B cell (primary cell): ENCODE measurements at regions not wholly inside any gene's neighbourhood (a gene's known extent, or its start where the extent isn't known, plus 50 kb on each side); places are given as distances from the start of the nearest gene placed in this dataset.

ENCODE experiments used
- ATAC-seq: fragments of 200-7000 bp; cut with Tn5 transposase; one replicate; pipeline ENCODE4 v1.10.0; 2021; ENCODE audit warnings: low read depth, mild to moderate bottlenecking, moderate number of reproducible peaks, moderate library complexity
- CTCF ChIA-PET: fragments of 350-600 bp; sonication (Branson Sonifier 250); formaldehyde crosslinking; loops from one replicate; lab custom pipeline; 2021; ENCODE audit warnings: antibody characterized with exemption, inconsistent platforms; lab: Charles Lee
- POLR2A ChIA-PET: fragments of 350-600 bp; sonication (Branson Sonifier 250); formaldehyde crosslinking; loops from one replicate; lab custom pipeline; 2021; ENCODE audit warnings: antibody characterized with exemption; lab: Charles Lee
- DNase-seq: peaks from one replicate; pipeline ENCODE4 v3.0.0; 2013
- H2AFZ ChIP-seq: 2 replicates; pipeline ENCODE4 v1.6.1; 2012; ENCODE audit warnings: mild to moderate bottlenecking, low read depth, low read length; ENCODE audit not compliant: insufficient read depth, poor library complexity, severe bottlenecking
- H3K27ac ChIP-seq, 2 donors: 1 replicate in 1 of 2; 2 replicates in 1 of 2; pipeline ENCODE4 v1.5.1; 2012 to 2013; ENCODE audit warnings: low read length in 2 of 2, mild to moderate bottlenecking in 2 of 2, moderate library complexity in 1 of 2
- H3K27me3 ChIP-seq, 4 experiments: fragments of 200-600 bp in 1 of 4; sonication (generic) in 1 of 4; replicated peaks in 1 of 4; 1 replicate in 2 of 4; 2 replicates in 2 of 4; pipeline versions ENCODE4 v1.6.1 to v1.7.0; 2013 to 2016; ENCODE audit warnings: low read length in 3 of 4, mild to moderate bottlenecking in 2 of 4, mixed read lengths in 1 of 4, moderate library complexity in 1 of 4; ENCODE audit not compliant: insufficient read depth in 4 of 4, control insufficient read depth in 3 of 4; ENCODE audit errors: control extremely low read depth in 1 of 4
- H3K36me3 ChIP-seq, 2 experiments: replicated peaks in 1 of 2; 1 replicate in 1 of 2; 2 replicates in 1 of 2; pipeline versions ENCODE4 v1.6.1 to v1.7.1; 2013; ENCODE audit warnings: low read length in 1 of 2; ENCODE audit not compliant: insufficient read depth in 2 of 2, control insufficient read depth in 1 of 2; ENCODE audit errors: control extremely low read depth in 1 of 2, extremely low read depth in 1 of 2
- H3K4me1 ChIP-seq, 2 donors: fragments of 200-600 bp in 1 of 2; sonication (generic) in 1 of 2; 1 replicate in 1 of 2; 2 replicates in 1 of 2; pipeline versions ENCODE4 v1.5.1 to v1.6.1; 2013 to 2017; ENCODE audit warnings: low read length in 2 of 2; ENCODE audit not compliant: control insufficient read depth in 2 of 2, insufficient read depth in 2 of 2
- H3K4me2 ChIP-seq: replicated peaks from 2 replicates; pipeline ENCODE3; 2012; ENCODE audit warnings: mild to moderate bottlenecking, low read depth, low read length; ENCODE audit not compliant: poor library complexity, severe bottlenecking
- H3K4me3 ChIP-seq, 5 experiments: fragments of 200-600 bp in 1 of 5; sonication (generic) in 1 of 5; 1 replicate in 3 of 5; 2 replicates in 2 of 5; pipeline versions ENCODE4 v1.5.1 to v1.7.0; 2011 to 2016; ENCODE audit warnings: low read length in 4 of 5, mild to moderate bottlenecking in 4 of 5, low read depth in 2 of 5, control low read depth in 1 of 5, moderate library complexity in 1 of 5; ENCODE audit not compliant: insufficient read depth in 1 of 5; ENCODE audit errors: control extremely low read depth in 1 of 5, extremely low read depth in 1 of 5
- H3K79me2 ChIP-seq: fragments of 200-600 bp; sonication (generic); one replicate; pipeline ENCODE4 v1.6.0; 2016; ENCODE audit warnings: low read length; ENCODE audit not compliant: control insufficient read depth, insufficient read depth
- H3K9ac ChIP-seq: fragments of 200-600 bp; sonication (generic); 2 replicates; pipeline ENCODE4 v1.6.1; 2017; ENCODE audit warnings: mild to moderate bottlenecking, low read length, moderate library complexity
- H3K9me3 ChIP-seq, 3 donors: one replicate each; pipeline versions ENCODE4 v1.6.1 to v1.7.1; 2013; ENCODE audit warnings: low read length in 2 of 3; ENCODE audit not compliant: control insufficient read depth in 2 of 3, insufficient read depth in 1 of 3; ENCODE audit errors: control extremely low read depth in 1 of 3
- H4K20me1 ChIP-seq: 2 replicates; pipeline ENCODE4 v1.6.0; 2012; ENCODE audit warnings: mild to moderate bottlenecking, low read length; ENCODE audit not compliant: insufficient read depth, control insufficient read depth, poor library complexity, severe bottlenecking
- H3K27ac Mint-ChIP-seq: one replicate; pipeline ENCODE4 v1.8.0; 2021; ENCODE audit warnings: mixed read lengths
- H3K27me3 Mint-ChIP-seq: one replicate; pipeline ENCODE4 v1.8.0; 2021; ENCODE audit warnings: mixed read lengths
- H3K4me1 Mint-ChIP-seq: one replicate; pipeline ENCODE4 v1.8.0; 2021; ENCODE audit warnings: mixed read lengths
- H3K4me3 Mint-ChIP-seq: one replicate; pipeline ENCODE4 v1.8.0; 2021; ENCODE audit warnings: mixed read lengths
- H3K9me3 Mint-ChIP-seq: one replicate; pipeline ENCODE4 v1.8.0; 2022; ENCODE audit warnings: mixed read lengths; ENCODE audit not compliant: insufficient read depth
- EZH2 ChIP-seq: IDR thresholded peaks from 2 replicates; pipeline ENCODE4 v1.6.1; 2012; ENCODE audit warnings: borderline replicate concordance, low read depth, mild to moderate bottlenecking, moderate library complexity, low read length; ENCODE audit not compliant: insufficient read depth, poor library complexity, severe bottlenecking
- whole genome bisulfite sequencing: methylation state at CpG from one replicate; pipeline ENCODE4 v1.1.5; 2013; ENCODE audit warnings: missing lambda C conversion rate; ENCODE audit not compliant: insufficient coverage; 5-methylcytosine and 5-hydroxymethylcytosine counted together
- intact Hi-C: fragments of 100-400 bp; cut with micrococcal nuclease; formaldehyde crosslinking; loops from one replicate; pipeline ENCODE4 v1.10.0; 2022
- TF ChIP-seq, protein P1 (sequence below): fragments of 200-600 bp; IDR thresholded peaks from one replicate; pipeline ENCODE4 v1.8.0; 2022; ENCODE audit warnings: antibody characterized with exemption, mild to moderate bottlenecking

DNA sequence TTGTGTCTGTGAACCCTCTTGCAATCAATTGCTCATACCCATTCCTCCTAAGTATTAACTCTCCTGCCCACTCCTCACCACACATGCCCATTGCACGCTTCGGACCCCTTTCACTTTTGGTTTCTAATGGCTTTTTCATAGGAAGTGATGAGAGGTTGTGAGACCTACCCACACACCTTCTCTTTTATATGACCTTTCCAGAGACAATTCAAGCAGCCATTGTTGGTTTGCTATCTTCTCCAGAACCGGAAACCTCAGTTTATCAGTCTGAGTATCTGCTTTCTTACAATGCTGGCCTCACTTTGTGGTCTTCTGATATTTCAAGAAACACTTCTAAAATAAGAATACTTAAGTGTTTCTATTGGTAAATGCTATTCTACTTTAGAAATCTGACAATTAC is 1550.8 kb upstream of the SLC10A2 start:
- intact Hi-C loops, result no loop called here
- Histone ChIP-seq H3K4me1 (no peaks in the 10 kb centered on the region), H3K27ac (no peak overlapping the region), H3K4me3 (no peak overlapping the region), H3K9ac (no peak overlapping the region), H3K9me3 (peaks cover 0 to 7% (median 0%) of the 10 kb centered on the region in 3 donors), H2AFZ (no peak overlapping the region), H3K27me3 (no peaks in the 10 kb centered on the region), H3K79me2 (no peaks in the 10 kb centered on the region), H3K36me3 (no peaks in the 10 kb centered on the region), H3K4me2 (no peak overlapping the region), H4K20me1 (no peaks in the 10 kb centered on the region)
- no peak for ATAC-seq
- H3K27ac Mint-ChIP-seq, result no peak overlapping the region
- ChIA-PET CTCF (no interaction called here), POLR2A (no interaction called here)
- no peaks in the 10 kb centered on the region for H3K27me3 Mint-ChIP-seq
- TF ChIP-seq EZH2, result no peak
- peaks cover 3% of the 10 kb centered on the region for H3K9me3 Mint-ChIP-seq
- no peaks in the 10 kb centered on the region for H3K4me1 Mint-ChIP-seq
- no peak overlapping the region for H3K4me3 Mint-ChIP-seq
- no peak for DNase-seq
- WGBS, result 83% methylated on average over 1 of the region's 3 CpGs

DNA sequence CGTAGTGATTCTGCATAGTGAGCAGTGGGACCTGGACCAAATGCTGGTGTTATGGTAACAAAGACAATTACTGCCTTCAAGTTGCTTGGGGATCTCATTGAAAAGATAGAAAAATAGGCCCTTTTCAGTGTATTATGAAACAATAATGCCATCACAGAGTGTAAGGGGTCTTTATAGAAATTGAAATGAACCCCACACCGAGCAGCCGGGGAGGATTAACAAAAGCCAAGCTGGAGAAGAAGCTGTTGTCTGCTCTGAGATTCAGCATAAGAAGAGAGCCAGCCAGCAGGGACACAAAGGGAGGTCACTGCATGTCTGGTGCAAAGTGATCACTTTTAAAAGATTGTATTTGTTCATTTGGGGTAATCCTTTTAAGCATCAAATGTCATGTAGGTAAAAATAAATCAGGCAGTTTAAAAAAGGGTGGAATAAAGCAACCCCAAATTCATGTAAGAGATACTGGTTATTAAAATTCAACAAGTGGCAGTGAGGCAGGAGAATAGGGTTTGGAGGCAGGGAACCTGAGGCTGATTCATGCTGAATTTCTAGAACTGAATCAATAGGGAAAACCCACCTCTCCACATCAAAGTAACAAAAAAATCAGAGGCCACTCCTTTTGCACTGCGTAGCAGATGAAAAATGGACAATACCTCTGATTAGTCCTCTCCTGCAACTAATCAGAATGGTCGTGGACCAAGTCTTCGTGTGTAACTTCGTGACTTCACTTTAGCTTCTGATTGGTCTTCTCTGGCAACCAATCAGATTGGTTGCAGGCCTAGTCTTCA is 1548.3 kb upstream of the SLC10A2 start:
- no peaks in the 10 kb centered on the region for H3K4me1 ChIP-seq
- ATAC-seq (no peak), DNase-seq (no peak)
- no peak overlapping the region for H3K27ac ChIP-seq
- no peaks in the 10 kb centered on the region for H3K27me3 Mint-ChIP-seq
- H3K79me2 ChIP-seq, result no peaks in the 10 kb centered on the region
- WGBS, result 86% methylated on average over 4 of the region's 7 CpGs
- H3K27ac Mint-ChIP-seq, result no peak overlapping the region
- POLR2A ChIA-PET, result no interaction called here
- H3K9ac ChIP-seq, result no peak overlapping the region
- H3K4me1 Mint-ChIP-seq, result no peaks in the 10 kb centered on the region
- H3K36me3 ChIP-seq, result no peaks in the 10 kb centered on the region
- H3K4me3 Mint-ChIP-seq, result no peak overlapping the region
- peaks cover 0 to 7% (median 0%) of the 10 kb centered on the region in 3 donors for H3K9me3 ChIP-seq
- no peaks in the 10 kb centered on the region for H4K20me1 ChIP-seq
- H3K27me3 ChIP-seq, result no peaks in the 10 kb centered on the region
- CTCF ChIA-PET, result no interaction called here
- H3K4me2 ChIP-seq, result no peak overlapping the region
- H2AFZ ChIP-seq, result no peak overlapping the region
- intact Hi-C loops, result no loop called here
- peaks cover 3% of the 10 kb centered on the region for H3K9me3 Mint-ChIP-seq
- H3K4me3 ChIP-seq, result no peak overlapping the region
- no peak for TF ChIP-seq EZH2
- TF ChIP-seq, protein P1, sequence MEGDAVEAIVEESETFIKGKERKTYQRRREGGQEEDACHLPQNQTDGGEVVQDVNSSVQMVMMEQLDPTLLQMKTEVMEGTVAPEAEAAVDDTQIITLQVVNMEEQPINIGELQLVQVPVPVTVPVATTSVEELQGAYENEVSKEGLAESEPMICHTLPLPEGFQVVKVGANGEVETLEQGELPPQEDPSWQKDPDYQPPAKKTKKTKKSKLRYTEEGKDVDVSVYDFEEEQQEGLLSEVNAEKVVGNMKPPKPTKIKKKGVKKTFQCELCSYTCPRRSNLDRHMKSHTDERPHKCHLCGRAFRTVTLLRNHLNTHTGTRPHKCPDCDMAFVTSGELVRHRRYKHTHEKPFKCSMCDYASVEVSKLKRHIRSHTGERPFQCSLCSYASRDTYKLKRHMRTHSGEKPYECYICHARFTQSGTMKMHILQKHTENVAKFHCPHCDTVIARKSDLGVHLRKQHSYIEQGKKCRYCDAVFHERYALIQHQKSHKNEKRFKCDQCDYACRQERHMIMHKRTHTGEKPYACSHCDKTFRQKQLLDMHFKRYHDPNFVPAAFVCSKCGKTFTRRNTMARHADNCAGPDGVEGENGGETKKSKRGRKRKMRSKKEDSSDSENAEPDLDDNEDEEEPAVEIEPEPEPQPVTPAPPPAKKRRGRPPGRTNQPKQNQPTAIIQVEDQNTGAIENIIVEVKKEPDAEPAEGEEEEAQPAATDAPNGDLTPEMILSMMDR, result no peak
